ENCODE measurements at regions not wholly inside any gene's neighbourhood (a gene's known extent, or its start where the extent isn't known, plus 50 kb on each side); places are given as distances from the start of the nearest gene placed in this dataset.

DNA sequence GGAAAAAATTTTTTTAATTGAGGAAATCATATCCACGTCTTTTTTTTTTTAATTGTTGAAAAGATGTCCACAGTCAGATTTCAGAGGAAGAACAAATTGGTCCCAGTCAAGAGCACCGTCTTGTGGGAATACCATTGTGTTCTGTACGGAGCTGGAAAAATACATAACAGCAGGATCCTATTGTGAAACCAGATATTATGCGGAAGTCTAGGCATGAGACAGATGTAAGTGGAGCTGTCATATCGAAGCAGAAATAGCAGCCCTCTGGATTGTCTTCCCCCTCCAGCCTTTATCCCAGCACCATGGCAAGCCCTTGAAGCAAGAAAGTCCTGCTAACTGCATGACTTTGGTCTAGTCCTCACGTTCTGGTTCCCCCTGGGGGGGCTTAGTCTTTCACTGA is 391.6 kb upstream of the ASIC2 start:
- TF ChIP-seq POLR2A (IDR thresholded peaks at IDR 0.05) = no peak
- no peak for TF ChIP-seq CTCF (IDR thresholded peaks at IDR 0.05)

Measured in esophagus squamous epithelium (tissue), 4 donors.